ENCODE measurements at regions not wholly inside any gene's neighbourhood (a gene's known extent, or its start where the extent isn't known, plus 50 kb on each side); places are given as distances from the start of the nearest gene placed in this dataset.

GRCh38 chr6:145315982-145316600 is 419.2 kb downstream of the EPM2A start:
- DNase-seq: no peak
- Histone ChIP-seq H3K27ac (no peak overlapping the region), H3K27me3 (no peaks in the 10 kb centered on the region), H3K9me3 (no peaks in the 10 kb centered on the region), H3K4me3 (no peak overlapping the region), H3K36me3 (ENCODE audit: low read depth, missing control alignments) (no peaks in the 10 kb centered on the region), H3K4me1 (no peaks in the 10 kb centered on the region)
- 70 to 84% methylated on average over 3 of the region's 3 CpGs for WGBS, 2 donors
- intact Hi-C loops (cut with DNase I; ENCODE audit: low total_unique reads): no loop called here
- TF ChIP-seq CTCF (IDR thresholded peaks at IDR 0.05) (no peak), POLR2A (IDR thresholded peaks at IDR 0.05) (no peak)

DNA sequence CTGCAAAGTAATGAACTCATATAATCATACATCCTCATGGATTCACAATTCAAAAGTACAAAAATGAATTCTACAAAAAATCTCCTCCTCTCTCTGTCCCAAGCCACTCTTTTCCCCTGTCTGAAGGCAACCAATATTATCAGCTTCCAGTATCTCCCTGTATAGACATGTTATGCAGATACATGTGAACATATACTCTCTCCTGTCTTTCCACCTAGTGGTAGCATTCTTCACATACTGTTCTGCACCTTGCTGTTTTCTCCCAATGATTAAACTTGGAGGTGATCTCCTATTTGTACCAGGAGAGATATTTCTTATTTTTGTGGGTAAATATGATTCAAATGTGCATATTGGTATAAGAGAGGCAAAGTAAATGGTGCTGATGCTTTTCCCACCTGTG is 416.4 kb downstream of the EPM2A start:
- intact Hi-C loops (cut with DNase I; ENCODE audit: low total_unique reads): no loop called here
- no peak for DNase-seq

GRCh38 chr6:145319605-145320004 is 415.7 kb downstream of the EPM2A start:
- DNase-seq: no peak
- 88 to 89% methylated on average over 2 of the region's 2 CpGs for WGBS, 2 donors
- H3K9me3 ChIP-seq: no peaks in the 10 kb centered on the region
- no peaks in the 10 kb centered on the region for H3K4me1 ChIP-seq
- intact Hi-C loops (cut with DNase I; ENCODE audit: low total_unique reads): no loop called here
- H3K27me3 ChIP-seq: no peaks in the 10 kb centered on the region
- no peak overlapping the region for H3K27ac ChIP-seq
- TF ChIP-seq POLR2A (IDR thresholded peaks at IDR 0.05) (no peak), CTCF (IDR thresholded peaks at IDR 0.05) (no peak)
- no peak overlapping the region for H3K4me3 ChIP-seq
- H3K36me3 ChIP-seq (ENCODE audit: low read depth, missing control alignments): no peaks in the 10 kb centered on the region

More for the DNA sequence above, 416.4 kb downstream of the EPM2A start:
- Histone ChIP-seq H3K27me3 (no peaks in the 10 kb centered on the region), H3K4me3 (no peak overlapping the region), H3K9me3 (no peaks in the 10 kb centered on the region), H3K36me3 (ENCODE audit: low read depth, missing control alignments) (no peaks in the 10 kb centered on the region), H3K4me1 (no peaks in the 10 kb centered on the region), H3K27ac (no peak overlapping the region)
- TF ChIP-seq CTCF (IDR thresholded peaks at IDR 0.05) (no peak), POLR2A (IDR thresholded peaks at IDR 0.05) (no peak)

DNA sequence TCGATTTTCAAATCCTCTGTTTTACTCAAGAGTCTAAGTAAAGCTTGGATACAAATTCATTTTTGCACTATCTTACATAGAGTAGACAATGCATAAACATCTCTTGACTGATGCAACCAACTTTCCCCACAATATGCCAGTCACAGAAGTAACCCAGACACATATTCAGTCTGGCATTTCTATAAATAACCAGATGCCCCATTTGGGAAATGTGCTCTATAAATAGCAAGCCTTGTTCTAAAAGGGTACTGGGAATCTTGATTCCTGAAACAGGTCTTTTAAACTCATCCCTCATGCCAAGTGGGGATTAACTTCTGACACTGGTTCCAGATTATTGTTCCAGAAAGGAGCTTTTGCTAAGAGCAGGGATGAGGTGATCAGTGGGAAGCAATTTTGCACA is 411.7 kb downstream of the EPM2A start:
- no peak for DNase-seq
- WGBS, 2 donors: 75 to 91% methylated on average over 1 of the region's 1 CpG
- intact Hi-C loops (cut with DNase I; ENCODE audit: low total_unique reads): no loop called here

More for the DNA sequence above, 411.7 kb downstream of the EPM2A start:
- Histone ChIP-seq H3K27me3 (no peaks in the 10 kb centered on the region), H3K36me3 (ENCODE audit: low read depth, missing control alignments) (no peaks in the 10 kb centered on the region), H3K27ac (no peak overlapping the region), H3K4me3 (no peak overlapping the region), H3K4me1 (no peaks in the 10 kb centered on the region), H3K9me3 (no peaks in the 10 kb centered on the region)
- TF ChIP-seq POLR2A (IDR thresholded peaks at IDR 0.05): no peak
- no peak for TF ChIP-seq CTCF (IDR thresholded peaks at IDR 0.05)
